ENCODE measurements at regions not wholly inside any gene's neighbourhood (a gene's known extent, or its start where the extent isn't known, plus 50 kb on each side); places are given as distances from the start of the nearest gene placed in this dataset.
"Not testable (repeated sequence)": the region's sequence is repeated elsewhere in the genome, so short reads cannot be mapped to it uniquely, and the experiment has no call there.

- DNase-seq (ENCODE audit: low spot score) (no peak), ATAC-seq (peak; percentile 10)
These were observed 108.5 kb downstream of the KCNK1 start for GRCh38 chr1:233722212-233722979.

GRCh38 chr1:233723387-233723786, 109.5 kb downstream of the KCNK1 start:
- no peak for DNase-seq (ENCODE audit: low spot score)
- no peak for ATAC-seq

DNA sequence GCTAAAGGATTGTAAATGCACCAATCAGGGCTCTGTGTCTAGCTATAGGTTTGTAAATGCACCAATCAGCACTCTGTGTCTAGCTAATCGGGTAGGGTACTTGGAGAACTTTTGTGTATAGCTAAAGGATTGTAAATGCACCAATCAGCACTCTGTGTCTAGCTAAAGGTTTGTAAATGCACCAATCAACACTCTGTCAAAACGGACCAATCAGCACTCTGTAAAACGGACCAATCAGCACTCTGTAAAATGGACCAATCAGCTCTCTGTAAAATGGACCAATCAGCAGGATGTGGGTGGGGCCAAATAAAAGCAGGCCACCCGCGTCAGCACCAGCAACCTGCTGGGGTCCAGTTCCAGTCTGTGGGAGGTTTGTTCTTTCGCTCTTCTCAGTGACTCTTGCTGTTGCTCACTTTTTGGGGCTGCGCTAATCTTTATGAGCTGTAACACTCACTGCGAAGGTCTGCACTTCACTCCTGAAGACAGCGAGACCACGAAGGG, 110.3 kb downstream of the KCNK1 start:
- DNase-seq (ENCODE audit: low spot score); ATAC-seq: not testable (repeated sequence)

DNA sequence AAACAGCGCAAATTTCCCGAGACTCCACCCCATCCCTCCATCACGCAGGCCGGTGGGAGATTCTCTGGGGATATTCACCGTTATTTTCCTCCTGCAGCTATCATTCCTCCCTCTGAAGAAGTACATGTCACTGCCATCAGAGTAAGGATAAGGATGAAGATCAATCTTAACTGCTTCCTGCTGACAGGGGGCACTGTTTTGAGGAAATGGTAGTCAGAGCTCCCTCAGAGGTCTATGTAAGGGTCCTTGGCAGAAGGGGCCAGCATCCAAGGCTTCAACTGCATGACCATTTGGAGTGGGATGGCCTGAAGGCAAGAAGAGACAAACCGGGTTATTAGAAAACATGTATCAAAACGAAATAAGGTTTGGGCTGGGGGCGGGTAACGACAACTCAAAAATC, 111.5 kb downstream of the KCNK1 start:
- ATAC-seq, result no peak
- DNase-seq (ENCODE audit: low spot score), result no peak

DNA sequence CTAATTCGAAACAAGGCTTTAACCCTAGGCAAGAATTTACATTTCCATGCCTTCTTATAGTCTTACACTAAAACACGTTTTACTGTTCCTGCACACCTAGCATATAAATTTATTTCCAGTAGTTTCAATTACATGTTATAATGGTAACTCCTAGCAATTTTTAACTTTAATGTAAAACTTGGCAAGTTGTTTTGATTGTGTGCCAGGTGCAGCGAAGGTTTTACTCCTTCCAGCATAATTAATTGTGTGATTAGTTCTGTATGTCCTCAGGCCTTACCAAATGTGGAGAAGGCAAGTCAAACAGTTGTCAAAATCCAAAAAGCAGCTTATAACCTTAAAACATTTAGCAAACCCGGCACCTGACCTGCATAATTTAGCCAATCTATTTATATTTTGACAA, 114.8 kb downstream of the KCNK1 start:
- ATAC-seq (no peak), DNase-seq (ENCODE audit: low spot score) (no peak)

DNA sequence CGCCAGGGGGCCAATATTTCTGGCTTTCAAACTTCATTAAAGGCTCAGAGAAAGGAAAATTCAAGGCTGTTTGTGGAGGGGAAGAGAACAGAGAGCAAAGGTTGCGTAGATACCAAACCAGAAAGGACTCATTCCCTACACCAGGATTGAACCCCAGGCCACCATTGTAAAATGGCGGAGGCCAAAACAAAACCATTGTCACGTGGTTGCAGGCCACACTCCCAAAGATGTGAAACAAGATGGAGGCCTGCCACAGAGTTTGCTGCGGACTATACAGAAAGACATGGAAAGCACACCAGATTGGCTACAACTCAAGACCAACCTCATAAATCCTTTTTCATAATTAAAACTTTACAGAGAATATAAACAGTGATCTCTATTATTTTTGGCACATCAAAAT, 116.5 kb downstream of the KCNK1 start:
- ATAC-seq (no peak), DNase-seq (ENCODE audit: low spot score) (no peak)

GRCh38 chr1:233730809-233731208, 116.9 kb downstream of the KCNK1 start:
- DNase-seq (ENCODE audit: low spot score) (no peak), ATAC-seq (no peak)

GRCh38 chr1:233732206-233732605, 118.3 kb downstream of the KCNK1 start:
- ATAC-seq (no peak), DNase-seq (ENCODE audit: low spot score) (no peak)

GRCh38 chr1:233734456-233734855, 120.5 kb downstream of the KCNK1 start:
- ATAC-seq (no peak), DNase-seq (ENCODE audit: low spot score) (no peak)

- DNase-seq (ENCODE audit: low spot score), result no peak
- no peak for ATAC-seq
These were observed 121.4 kb downstream of the KCNK1 start for GRCh38 chr1:233735331-233735730.

DNA sequence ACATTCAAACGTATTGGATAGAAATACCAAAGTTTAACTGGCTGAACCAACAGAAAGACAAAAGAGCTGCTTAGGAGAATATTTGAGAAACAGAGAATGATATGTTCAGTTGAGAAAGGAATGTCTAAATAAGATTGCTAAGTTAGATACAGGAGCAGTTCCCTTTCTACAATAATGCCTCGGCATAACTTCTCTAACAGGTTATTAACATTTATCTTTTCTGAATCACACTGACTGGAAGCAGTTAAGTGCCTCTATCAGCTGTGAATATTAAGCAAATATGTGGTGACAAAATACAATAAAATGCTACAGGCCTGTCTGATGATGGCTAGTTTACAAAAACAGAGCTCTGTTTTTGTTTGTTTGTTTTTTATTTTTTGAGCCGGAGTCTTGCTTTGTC, 121.9 kb downstream of the KCNK1 start:
- DNase-seq (ENCODE audit: low spot score) (no peak), ATAC-seq (no peak)

- no peak for ATAC-seq
- no peak for DNase-seq (ENCODE audit: low spot score)
These were observed 123.4 kb downstream of the KCNK1 start for GRCh38 chr1:233737341-233737740.

- DNase-seq (ENCODE audit: low spot score) (no peak), ATAC-seq (no peak)
These were observed 124.5 kb downstream of the KCNK1 start for GRCh38 chr1:233738396-233738795.

- ATAC-seq (no peak), DNase-seq (ENCODE audit: low spot score) (no peak)
These were observed 124.9 kb downstream of the KCNK1 start for GRCh38 chr1:233738850-233739249.

GRCh38 chr1:233744779-233745513, 131.0 kb downstream of the KCNK1 start:
- ATAC-seq (no peak), DNase-seq (ENCODE audit: low spot score) (no peak)

- no peak for ATAC-seq
- DNase-seq (ENCODE audit: low spot score), result no peak
These were observed 136.2 kb downstream of the KCNK1 start for GRCh38 chr1:233750139-233750538.

DNA sequence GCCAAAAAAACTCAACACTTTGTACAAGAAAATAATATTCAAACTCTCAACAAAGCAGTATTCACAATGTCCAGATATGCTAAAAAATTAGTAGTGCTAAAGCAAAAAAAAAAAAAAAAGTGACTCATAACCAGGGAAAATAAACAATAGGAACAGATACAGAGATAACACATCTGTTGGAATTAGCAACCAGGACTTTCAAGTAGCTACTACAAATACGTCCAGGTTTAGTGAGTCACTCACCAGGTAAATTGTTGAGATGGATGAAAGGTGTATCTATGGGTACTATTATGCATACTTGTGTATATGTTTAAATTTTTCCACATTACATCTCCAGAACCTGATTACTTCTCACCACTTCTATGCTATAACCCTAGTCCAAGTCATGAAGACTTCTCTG, 144.8 kb upstream of the SLC35F3 start:
- ATAC-seq (no peak), DNase-seq (ENCODE audit: low spot score) (no peak)

- not testable (repeated sequence) for ATAC-seq; DNase-seq (ENCODE audit: low spot score)
These were observed 140.2 kb upstream of the SLC35F3 start for GRCh38 chr1:233764304-233764703.

- DNase-seq (ENCODE audit: low spot score) (no peak), ATAC-seq (no peak)
These were observed 126.9 kb upstream of the SLC35F3 start for GRCh38 chr1:233777566-233777965.

- no peak for DNase-seq (ENCODE audit: low spot score)
- ATAC-seq, result no peak
These were observed 124.4 kb upstream of the SLC35F3 start for GRCh38 chr1:233780049-233780448.

GRCh38 chr1:233782937-233783586, 121.4 kb upstream of the SLC35F3 start:
- DNase-seq (ENCODE audit: low spot score) (no peak), ATAC-seq (no peak)

GRCh38 chr1:233787599-233787998, 116.9 kb upstream of the SLC35F3 start:
- ATAC-seq (no peak), DNase-seq (ENCODE audit: low spot score) (no peak)

All from left lobe of liver (tissue), 2 donors.